ENCODE measurements at regions not wholly inside any gene's neighbourhood (a gene's known extent, or its start where the extent isn't known, plus 50 kb on each side); places are given as distances from the start of the nearest gene placed in this dataset.

GRCh38 chr4:83213640-83214039 lies 71.0 kb downstream of the COQ2 start:
- H3K9me2 ChIP-seq (replicated peaks; ENCODE audit: insufficient read depth, low read length), result no peaks in the 10 kb centered on the region
- no peaks in the 10 kb centered on the region for H3K9me3 ChIP-seq (ENCODE audit: low read length)
- no peak overlapping the region for H3K27ac ChIP-seq (ENCODE audit: low read length)

GRCh38 chr4:83212041-83212851 lies 72.4 kb downstream of the COQ2 start:
- Histone ChIP-seq H3K27ac (ENCODE audit: low read length) (no peak overlapping the region), H3K4me3 (ENCODE audit: low read length) (peak overlapping the region; percentile 15; the same call in 1 of the 2 replicates), H4K20me1 (ENCODE audit: insufficient read depth, low read depth, low read length) (no peaks in the 10 kb centered on the region), H3K9ac (ENCODE audit: low read length) (no peak overlapping the region), H2AFZ (ENCODE audit: low read length) (no peak overlapping the region), H3K27me3 (ENCODE audit: low read length) (no peaks in the 10 kb centered on the region), H3K9me2 (replicated peaks; ENCODE audit: insufficient read depth, low read length) (no peaks in the 10 kb centered on the region), H3K79me2 (ENCODE audit: low read length) (no peaks in the 10 kb centered on the region), H3K36me3 (ENCODE audit: insufficient read depth, low read length) (no peaks in the 10 kb centered on the region), H3K4me2 (ENCODE audit: low read depth, low read length, poor library complexity, severe bottlenecking) (peak overlapping the region; percentile 1), H3K4me1 (ENCODE audit: low read length) (peaks cover 35% of the 10 kb centered on the region), H3K9me3 (ENCODE audit: low read length) (no peaks in the 10 kb centered on the region)
- peak; percentile 60 for DNase-seq

More at GRCh38 chr4:83213640-83214039, 71.0 kb downstream of the COQ2 start:
- Histone ChIP-seq H3K4me1 (ENCODE audit: low read length) (peaks cover 44% of the 10 kb centered on the region), H3K36me3 (ENCODE audit: insufficient read depth, low read length) (no peaks in the 10 kb centered on the region), H3K27me3 (ENCODE audit: low read length) (no peaks in the 10 kb centered on the region), H3K79me2 (ENCODE audit: low read length) (no peaks in the 10 kb centered on the region), H3K9ac (ENCODE audit: low read length) (no peak overlapping the region), H3K4me2 (ENCODE audit: low read depth, low read length, poor library complexity, severe bottlenecking) (no peak overlapping the region), H4K20me1 (ENCODE audit: insufficient read depth, low read depth, low read length) (no peaks in the 10 kb centered on the region), H3K4me3 (ENCODE audit: low read length) (no peak overlapping the region), H2AFZ (ENCODE audit: low read length) (no peak overlapping the region)
- no peak for DNase-seq

DNA sequence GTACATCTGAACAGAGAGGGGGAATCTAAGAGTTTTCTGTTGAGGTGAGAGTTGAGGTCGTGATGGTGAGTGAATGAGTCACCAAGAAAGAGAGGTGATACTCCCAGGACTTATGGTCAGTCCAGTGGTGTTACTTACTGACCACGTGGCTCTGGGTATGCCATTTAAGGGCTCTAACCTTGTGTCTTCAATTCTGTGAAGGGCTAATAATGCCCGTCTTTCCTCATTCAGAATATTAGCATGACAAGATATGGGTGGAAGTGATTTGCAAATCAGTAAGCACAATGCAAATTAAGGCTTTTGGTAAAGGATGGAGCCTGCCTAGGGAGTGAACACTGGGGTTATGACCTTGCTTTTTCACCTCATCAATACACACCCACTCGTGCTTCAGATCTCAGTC lies 75.2 kb downstream of the COQ2 start:
- Histone ChIP-seq H4K20me1 (ENCODE audit: insufficient read depth, low read depth, low read length) (no peaks in the 10 kb centered on the region), H3K9me3 (ENCODE audit: low read length) (no peaks in the 10 kb centered on the region), H3K79me2 (ENCODE audit: low read length) (no peaks in the 10 kb centered on the region), H3K4me1 (ENCODE audit: low read length) (peaks cover 29% of the 10 kb centered on the region), H3K27ac (ENCODE audit: low read length) (no peak overlapping the region), H3K4me2 (ENCODE audit: low read depth, low read length, poor library complexity, severe bottlenecking) (no peak overlapping the region), H2AFZ (ENCODE audit: low read length) (no peak overlapping the region), H3K4me3 (ENCODE audit: low read length) (no peak overlapping the region), H3K9ac (ENCODE audit: low read length) (no peak overlapping the region), H3K9me2 (replicated peaks; ENCODE audit: insufficient read depth, low read length) (no peaks in the 10 kb centered on the region), H3K27me3 (ENCODE audit: low read length) (no peaks in the 10 kb centered on the region), H3K36me3 (ENCODE audit: insufficient read depth, low read length) (no peaks in the 10 kb centered on the region)
- DNase-seq, result no peak

GRCh38 chr4:83208371-83209365 lies 75.9 kb downstream of the COQ2 start:
- no peak overlapping the region for H3K9ac ChIP-seq (ENCODE audit: low read length)

DNA sequence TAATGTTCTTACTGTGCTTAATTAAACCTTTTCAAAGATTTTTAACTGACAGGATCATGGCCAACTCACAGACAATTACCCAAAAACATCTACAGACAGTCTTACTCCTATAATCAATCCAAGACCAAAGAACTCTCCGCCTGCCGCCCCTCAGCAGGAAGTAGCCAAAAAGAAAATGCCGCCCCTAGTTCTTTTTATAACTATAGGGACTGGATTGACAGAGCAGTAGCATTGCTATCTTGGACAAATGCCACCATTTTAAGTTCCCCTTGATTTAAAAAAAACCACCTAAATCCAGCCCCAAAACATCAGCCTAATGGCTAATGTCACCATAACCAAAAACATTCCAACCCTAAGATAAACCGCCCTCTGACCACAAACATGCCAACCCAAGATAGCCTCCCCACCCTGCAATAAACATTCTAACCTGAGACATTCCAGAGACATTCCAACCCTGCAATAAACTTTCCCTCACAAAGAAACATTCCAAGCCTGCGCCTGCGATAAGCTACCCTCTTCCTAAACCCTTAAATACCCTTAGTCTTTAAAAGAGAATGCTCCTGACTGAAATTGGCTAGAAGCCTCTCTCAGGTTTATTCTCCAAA lies 77.0 kb downstream of the COQ2 start:
- no peak overlapping the region for H3K4me3 ChIP-seq (ENCODE audit: low read length)
- no peak overlapping the region for H2AFZ ChIP-seq (ENCODE audit: low read length)
- H3K27me3 ChIP-seq (ENCODE audit: low read length), result no peaks in the 10 kb centered on the region
- H3K4me2 ChIP-seq (ENCODE audit: low read depth, low read length, poor library complexity, severe bottlenecking), result no peak overlapping the region
- peaks cover 22% of the 10 kb centered on the region for H3K4me1 ChIP-seq (ENCODE audit: low read length)
- no peaks in the 10 kb centered on the region for H3K9me2 ChIP-seq (replicated peaks; ENCODE audit: insufficient read depth, low read length)
- no peak for DNase-seq
- H3K27ac ChIP-seq (ENCODE audit: low read length), result no peak overlapping the region
- H3K9me3 ChIP-seq (ENCODE audit: low read length), result no peaks in the 10 kb centered on the region
- no peaks in the 10 kb centered on the region for H3K79me2 ChIP-seq (ENCODE audit: low read length)
- no peaks in the 10 kb centered on the region for H4K20me1 ChIP-seq (ENCODE audit: insufficient read depth, low read depth, low read length)
- no peak overlapping the region for H3K9ac ChIP-seq (ENCODE audit: low read length)
- no peaks in the 10 kb centered on the region for H3K36me3 ChIP-seq (ENCODE audit: insufficient read depth, low read length)

More at GRCh38 chr4:83208371-83209365, 75.9 kb downstream of the COQ2 start:
- H3K4me1 ChIP-seq (ENCODE audit: low read length), result peaks cover 29% of the 10 kb centered on the region
- no peaks in the 10 kb centered on the region for H3K36me3 ChIP-seq (ENCODE audit: insufficient read depth, low read length)
- DNase-seq, result no peak
- H4K20me1 ChIP-seq (ENCODE audit: insufficient read depth, low read depth, low read length), result no peaks in the 10 kb centered on the region
- H3K9me2 ChIP-seq (replicated peaks; ENCODE audit: insufficient read depth, low read length), result no peaks in the 10 kb centered on the region
- H3K27me3 ChIP-seq (ENCODE audit: low read length), result no peaks in the 10 kb centered on the region
- H2AFZ ChIP-seq (ENCODE audit: low read length), result no peak overlapping the region
- no peak overlapping the region for H3K4me3 ChIP-seq (ENCODE audit: low read length)
- no peak overlapping the region for H3K27ac ChIP-seq (ENCODE audit: low read length)
- H3K4me2 ChIP-seq (ENCODE audit: low read depth, low read length, poor library complexity, severe bottlenecking), result no peak overlapping the region
- H3K9me3 ChIP-seq (ENCODE audit: low read length), result no peaks in the 10 kb centered on the region
- H3K79me2 ChIP-seq (ENCODE audit: low read length), result no peaks in the 10 kb centered on the region

GRCh38 chr4:83205760-83206159 lies 78.8 kb downstream of the COQ2 start:
- Histone ChIP-seq H4K20me1 (ENCODE audit: insufficient read depth, low read depth, low read length) (no peaks in the 10 kb centered on the region), H3K9me3 (ENCODE audit: low read length) (no peaks in the 10 kb centered on the region), H3K27me3 (ENCODE audit: low read length) (no peaks in the 10 kb centered on the region), H3K4me2 (ENCODE audit: low read depth, low read length, poor library complexity, severe bottlenecking) (no peak overlapping the region), H3K4me3 (ENCODE audit: low read length) (no peak overlapping the region), H3K27ac (ENCODE audit: low read length) (no peak overlapping the region), H2AFZ (ENCODE audit: low read length) (no peak overlapping the region), H3K9ac (ENCODE audit: low read length) (no peak overlapping the region), H3K79me2 (ENCODE audit: low read length) (no peaks in the 10 kb centered on the region), H3K4me1 (ENCODE audit: low read length) (peaks cover 13% of the 10 kb centered on the region), H3K36me3 (ENCODE audit: insufficient read depth, low read length) (no peaks in the 10 kb centered on the region), H3K9me2 (replicated peaks; ENCODE audit: insufficient read depth, low read length) (no peaks in the 10 kb centered on the region)
- DNase-seq, result no peak

- peaks cover 11% of the 10 kb centered on the region for H3K4me1 ChIP-seq (ENCODE audit: low read length)
- H2AFZ ChIP-seq (ENCODE audit: low read length), result no peak overlapping the region
- H3K27ac ChIP-seq (ENCODE audit: low read length), result no peak overlapping the region
- H3K9ac ChIP-seq (ENCODE audit: low read length), result no peak overlapping the region
- no peak overlapping the region for H3K4me3 ChIP-seq (ENCODE audit: low read length)
- DNase-seq, result no peak
- no peaks in the 10 kb centered on the region for H3K9me3 ChIP-seq (ENCODE audit: low read length)
- no peak overlapping the region for H3K4me2 ChIP-seq (ENCODE audit: low read depth, low read length, poor library complexity, severe bottlenecking)
- no peaks in the 10 kb centered on the region for H3K27me3 ChIP-seq (ENCODE audit: low read length)
- H3K36me3 ChIP-seq (ENCODE audit: insufficient read depth, low read length), result no peaks in the 10 kb centered on the region
- no peaks in the 10 kb centered on the region for H3K79me2 ChIP-seq (ENCODE audit: low read length)
- no peaks in the 10 kb centered on the region for H4K20me1 ChIP-seq (ENCODE audit: insufficient read depth, low read depth, low read length)
- no peaks in the 10 kb centered on the region for H3K9me2 ChIP-seq (replicated peaks; ENCODE audit: insufficient read depth, low read length)
These were observed 79.9 kb downstream of the COQ2 start for GRCh38 chr4:83204731-83205130.

- Histone ChIP-seq H3K9ac (ENCODE audit: low read length) (no peak overlapping the region), H3K4me3 (ENCODE audit: low read length) (no peak overlapping the region), H3K27ac (ENCODE audit: low read length) (no peak overlapping the region), H3K36me3 (ENCODE audit: insufficient read depth, low read length) (no peaks in the 10 kb centered on the region), H3K9me2 (replicated peaks; ENCODE audit: insufficient read depth, low read length) (no peaks in the 10 kb centered on the region), H2AFZ (ENCODE audit: low read length) (no peak overlapping the region), H3K27me3 (ENCODE audit: low read length) (no peaks in the 10 kb centered on the region), H3K9me3 (ENCODE audit: low read length) (no peaks in the 10 kb centered on the region), H3K4me1 (ENCODE audit: low read length) (peaks cover 3% of the 10 kb centered on the region), H3K4me2 (ENCODE audit: low read depth, low read length, poor library complexity, severe bottlenecking) (no peak overlapping the region), H4K20me1 (ENCODE audit: insufficient read depth, low read depth, low read length) (no peaks in the 10 kb centered on the region), H3K79me2 (ENCODE audit: low read length) (no peaks in the 10 kb centered on the region)
- no peak for DNase-seq
These were observed 82.8 kb downstream of the COQ2 start for GRCh38 chr4:83201761-83202160.
